HG03442 (cell line): ENCODE measurements at regions not wholly inside any gene's neighbourhood (a gene's known extent, or its start where the extent isn't known, plus 50 kb on each side); places are given as distances from the start of the nearest gene placed in this dataset.
"Not testable (repeated sequence)": the region's sequence is repeated elsewhere in the genome, so short reads cannot be mapped to it uniquely, and the experiment has no call there.

Experiments
- ATAC-seq: cut with Tn5 transposase; IDR thresholded peaks from one replicate; pipeline ENCODE4 v1.9.1; 2021; ENCODE audit warnings: mild to moderate bottlenecking, moderate library complexity; ENCODE audit not compliant: unreplicated experiment

DNA sequence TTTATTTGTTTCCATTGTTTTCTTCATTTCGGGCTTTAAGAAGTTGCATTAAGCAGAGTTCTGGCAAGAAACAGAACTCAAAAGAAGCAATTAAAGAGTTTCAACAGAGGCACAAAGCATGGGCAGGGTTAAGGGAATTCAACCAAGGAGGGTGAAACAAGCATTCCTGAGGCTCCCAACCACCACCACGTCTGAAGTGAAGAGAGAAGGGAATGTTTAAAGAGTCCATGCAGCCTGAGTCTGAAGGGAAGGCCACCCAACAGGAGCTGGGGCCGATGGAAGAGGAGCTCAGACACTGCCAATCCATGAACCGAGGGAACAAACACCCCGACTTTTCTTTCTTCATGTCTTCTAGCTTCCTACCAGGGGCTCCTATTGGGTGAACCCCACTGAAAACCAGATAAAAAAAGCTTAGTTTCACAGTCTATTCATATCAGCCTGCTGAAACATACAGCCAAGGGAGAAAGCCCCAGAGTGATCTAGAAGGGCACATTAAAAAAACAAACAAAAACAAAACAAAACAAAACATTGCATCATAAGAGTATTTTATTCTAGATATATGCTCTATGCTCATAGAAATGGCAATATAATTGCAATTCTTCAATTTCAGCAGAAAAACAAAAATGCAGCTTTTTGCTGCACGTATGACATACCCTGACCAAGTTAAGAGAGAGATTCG lies 592.1 kb downstream of the TTLL7 start:
- not testable (repeated sequence) for ATAC-seq

DNA sequence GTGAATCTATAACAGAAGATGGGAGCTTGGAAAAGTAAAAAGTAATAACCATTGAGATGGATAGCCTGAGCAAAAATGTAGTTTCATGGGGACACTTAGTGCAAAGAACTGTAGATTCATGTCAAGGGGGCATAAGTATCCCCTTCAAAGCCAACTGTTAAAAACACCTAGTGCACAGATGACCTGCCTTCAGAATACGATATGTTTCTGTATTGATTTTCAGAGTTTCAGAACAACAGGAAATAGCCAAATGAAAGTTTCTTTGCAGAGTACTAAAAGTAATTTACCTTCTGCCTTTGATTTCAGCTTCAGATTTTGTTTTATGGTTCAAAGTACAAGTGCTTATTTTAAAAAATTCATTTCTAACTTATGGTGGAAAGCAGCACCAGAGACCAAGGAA lies 593.1 kb downstream of the TTLL7 start:
- not testable (repeated sequence) for ATAC-seq

DNA sequence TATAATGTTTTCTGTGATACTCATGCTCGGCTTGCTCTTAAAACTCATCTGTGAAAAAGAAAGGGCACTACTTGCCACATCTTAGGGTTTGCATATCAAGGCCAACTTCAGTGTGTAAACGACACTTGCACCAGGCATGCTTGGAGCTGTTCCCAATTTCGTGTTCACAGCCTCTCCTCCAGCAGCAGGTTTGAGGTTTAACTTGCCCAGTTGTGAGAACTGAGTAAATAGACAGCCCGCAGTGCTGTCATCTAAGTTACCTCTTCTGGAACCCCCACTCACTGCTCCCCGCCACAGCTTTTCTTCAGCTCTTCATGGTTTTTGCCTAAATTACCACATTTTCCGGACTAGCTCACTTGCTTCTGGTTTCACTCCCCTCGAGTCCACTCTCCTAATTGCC lies 595.4 kb downstream of the TTLL7 start:
- not testable (repeated sequence) for ATAC-seq

DNA sequence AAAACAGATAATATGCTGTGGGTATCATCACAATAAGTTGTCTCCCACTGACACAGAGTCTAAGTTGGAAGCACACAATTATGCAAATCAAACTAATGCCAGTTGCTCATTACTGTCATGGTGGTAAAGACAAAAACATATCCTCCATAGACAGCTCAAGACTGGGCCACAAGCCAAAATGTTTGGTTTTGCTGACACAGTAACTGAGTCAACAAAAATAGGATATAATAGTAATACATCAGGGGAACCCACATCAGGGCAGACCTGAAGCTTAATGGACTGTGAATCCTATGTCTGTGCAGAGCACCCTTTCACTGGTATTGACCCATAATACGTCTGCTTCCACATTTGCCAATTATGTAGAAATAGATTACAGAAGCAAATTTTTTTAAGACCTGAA lies 597.8 kb downstream of the TTLL7 start:
- not testable (repeated sequence) for ATAC-seq

DNA sequence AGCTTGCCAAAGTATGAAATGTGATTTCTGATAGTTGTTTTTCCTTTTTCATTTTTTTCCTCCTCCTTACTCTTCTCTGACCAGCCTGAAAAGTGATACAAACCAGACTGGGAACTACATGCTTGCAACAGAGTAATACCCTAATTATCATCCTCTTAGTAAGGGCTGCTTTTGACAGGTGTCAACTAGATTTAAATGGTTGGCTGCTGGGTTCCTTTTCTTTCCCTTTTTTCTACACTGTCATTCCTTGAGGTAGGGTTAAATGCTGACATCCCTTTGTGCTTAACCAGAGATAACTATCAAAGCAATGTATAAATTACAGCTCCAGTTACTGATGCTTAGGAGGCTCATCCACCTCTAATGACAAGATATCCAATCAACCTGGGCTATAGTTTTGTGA lies 598.8 kb downstream of the TTLL7 start:
- not testable (repeated sequence) for ATAC-seq

DNA sequence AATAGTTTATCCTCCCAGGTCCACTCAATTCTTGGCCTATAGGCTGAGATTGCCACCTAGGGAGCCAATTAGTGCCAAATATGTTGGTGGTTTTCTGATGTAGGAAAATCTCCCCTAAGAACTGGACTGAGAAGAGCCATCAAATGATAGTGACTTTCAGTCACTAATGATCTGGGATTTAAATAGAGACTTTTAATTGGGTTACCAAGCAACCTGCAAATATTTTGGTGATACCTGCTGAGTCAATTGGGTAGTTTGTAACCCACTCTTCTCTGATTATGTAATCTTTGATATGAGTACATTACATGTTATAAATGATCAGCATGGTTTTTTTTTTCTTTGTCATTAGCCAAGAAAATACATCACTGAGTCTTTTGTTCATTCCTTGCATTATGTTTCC lies 600.8 kb downstream of the TTLL7 start:
- not testable (repeated sequence) for ATAC-seq

DNA sequence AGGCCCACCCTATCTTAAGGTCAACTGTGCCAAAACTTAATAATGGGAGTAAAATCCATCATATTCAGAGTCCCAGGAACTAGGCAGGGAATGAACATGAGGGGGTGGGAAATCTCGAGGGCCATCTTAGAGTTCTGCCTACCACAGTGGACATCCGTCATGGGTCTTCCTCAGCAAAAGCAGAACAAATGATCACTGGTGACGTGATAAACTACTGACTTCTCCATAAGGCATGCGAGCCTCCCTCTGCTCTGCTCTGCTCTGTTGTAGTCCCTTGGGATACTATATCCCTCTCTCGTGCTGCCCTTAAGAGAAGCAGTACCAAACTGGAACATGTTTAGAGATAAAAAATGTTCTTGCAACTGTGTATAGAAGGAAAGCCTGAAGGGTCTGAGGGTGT lies 603.8 kb downstream of the TTLL7 start:
- not testable (repeated sequence) for ATAC-seq

DNA sequence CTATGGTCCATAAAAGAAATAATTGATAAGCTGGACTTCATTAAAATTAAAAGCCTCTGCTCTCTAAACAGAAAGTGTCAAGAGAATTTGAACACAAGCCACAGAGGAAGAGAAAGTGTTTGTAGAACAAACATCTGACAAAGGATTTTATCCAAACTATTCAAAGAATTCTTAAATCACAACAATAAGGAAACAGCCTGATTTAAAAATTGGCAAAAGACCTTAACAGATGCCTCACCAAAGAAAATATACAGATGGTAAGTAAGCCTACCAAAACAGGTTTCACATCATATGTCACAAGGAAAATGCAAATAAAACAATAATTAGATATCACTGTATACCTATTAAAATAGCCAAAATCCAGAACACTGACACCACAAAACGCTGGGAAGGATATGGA lies 612.0 kb downstream of the TTLL7 start:
- not testable (repeated sequence) for ATAC-seq

DNA sequence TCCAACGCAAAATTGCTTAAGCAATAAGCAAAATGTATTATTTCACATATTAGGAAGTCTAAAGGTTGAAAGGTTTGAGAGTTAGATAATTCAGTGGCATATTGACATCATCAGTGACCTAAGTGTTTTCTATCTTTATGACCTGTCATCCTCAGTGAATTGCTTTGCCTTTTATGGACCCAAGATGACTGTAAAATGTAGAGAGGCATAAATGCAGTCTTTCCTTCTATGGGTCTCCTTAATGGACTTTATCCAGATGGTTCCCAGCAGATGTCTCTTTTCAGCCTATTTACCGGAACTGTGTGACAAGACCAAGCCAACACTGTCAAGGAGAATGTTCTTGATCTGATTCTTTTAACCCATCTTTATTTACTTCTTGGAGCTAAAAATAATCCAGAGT lies 615.8 kb downstream of the TTLL7 start:
- not testable (repeated sequence) for ATAC-seq

DNA sequence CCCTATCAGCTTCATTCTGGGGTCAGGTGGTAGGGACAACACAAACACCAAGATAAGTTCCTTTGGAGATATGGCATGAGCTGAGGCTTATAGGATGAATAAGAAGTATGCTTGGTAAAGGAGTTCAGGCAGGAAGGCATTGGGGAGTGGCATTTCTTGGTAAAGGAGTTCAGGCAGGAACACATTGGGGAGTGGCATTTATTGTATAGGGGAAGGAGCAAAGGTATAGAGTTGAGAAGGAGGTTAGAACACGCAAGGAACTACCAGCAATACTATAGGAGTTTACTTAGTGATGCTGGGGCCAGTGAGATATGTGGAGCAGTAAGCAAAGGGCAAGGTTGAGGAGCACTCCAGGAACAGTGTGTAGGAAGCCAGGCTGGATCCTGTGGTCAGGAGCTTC lies 625.9 kb downstream of the TTLL7 start:
- ATAC-seq: not testable (repeated sequence)

DNA sequence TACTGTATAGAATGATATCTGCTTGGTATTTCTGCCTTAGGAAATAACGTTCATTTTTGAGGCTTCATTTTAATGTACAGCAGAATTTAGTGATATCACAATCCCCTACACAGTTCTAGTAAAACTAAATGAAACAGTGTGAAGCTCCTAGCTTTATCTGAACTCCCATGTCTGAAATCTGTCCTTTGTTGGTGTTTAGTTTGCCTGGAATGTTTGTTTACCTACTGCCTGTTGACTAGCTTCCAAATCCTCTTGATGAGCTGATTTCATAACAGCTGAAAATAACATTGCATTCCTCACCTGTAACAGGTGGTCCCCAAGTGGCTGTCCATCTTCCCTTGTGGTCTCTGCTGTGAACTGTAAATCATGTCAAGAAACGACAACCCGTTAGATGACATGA lies 629.1 kb downstream of the TTLL7 start:
- ATAC-seq: not testable (repeated sequence)

DNA sequence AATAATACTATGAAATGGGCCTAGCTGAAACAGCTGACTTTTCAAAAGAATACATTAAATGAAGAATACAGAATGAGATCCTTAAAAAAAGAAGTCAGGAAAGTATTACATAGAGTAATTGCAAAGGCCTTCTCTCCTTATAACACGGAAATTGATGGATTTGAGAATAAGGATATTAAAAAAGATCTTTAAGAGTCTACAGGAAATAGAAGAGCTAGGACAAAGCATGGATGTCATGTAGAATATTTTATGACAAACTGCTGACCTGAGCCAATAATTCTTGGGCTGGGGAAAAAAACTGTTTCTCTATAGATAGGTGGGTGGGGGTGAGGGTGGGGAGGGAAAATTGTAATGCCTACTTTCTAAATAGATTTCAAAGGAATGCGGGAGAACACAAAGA lies 633.6 kb downstream of the TTLL7 start:
- not testable (repeated sequence) for ATAC-seq

DNA sequence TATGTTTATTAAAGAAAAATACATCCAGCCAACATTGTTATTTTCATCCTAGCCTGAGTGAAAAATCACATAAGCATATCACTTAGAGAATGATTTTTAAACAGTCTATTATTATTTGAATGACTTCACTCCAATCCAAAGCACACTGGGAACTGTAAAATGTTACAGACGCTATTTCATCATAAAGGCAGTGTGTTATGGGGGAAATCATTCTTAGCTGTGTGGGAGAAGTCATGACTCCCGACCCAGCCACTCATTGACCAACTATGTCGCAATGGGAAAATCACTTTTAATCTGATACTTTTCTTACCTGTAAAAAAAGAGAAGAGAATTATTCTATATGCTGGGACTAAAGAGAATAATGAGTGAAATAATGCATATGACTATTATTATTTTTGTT lies 653.6 kb downstream of the TTLL7 start:
- not testable (repeated sequence) for ATAC-seq

DNA sequence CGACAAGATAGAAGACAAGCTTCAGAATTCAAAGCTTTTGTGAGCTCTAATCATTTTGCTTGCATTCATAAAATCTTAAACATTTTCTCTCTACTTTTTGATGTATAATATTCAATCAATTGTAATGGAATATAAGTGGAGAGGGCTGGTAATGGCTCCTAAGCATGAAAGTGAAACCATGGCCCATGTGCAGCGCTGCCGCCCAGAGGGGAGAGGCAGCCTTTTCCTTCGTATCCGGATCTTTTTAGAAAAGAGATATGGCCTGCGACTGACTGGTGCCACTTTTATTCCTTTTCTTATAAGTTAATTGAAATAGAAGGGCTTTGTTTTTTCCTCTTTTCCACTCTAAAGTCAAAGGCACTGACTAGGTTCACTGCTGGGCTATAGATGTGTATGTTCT lies 655.2 kb downstream of the TTLL7 start:
- not testable (repeated sequence) for ATAC-seq

DNA sequence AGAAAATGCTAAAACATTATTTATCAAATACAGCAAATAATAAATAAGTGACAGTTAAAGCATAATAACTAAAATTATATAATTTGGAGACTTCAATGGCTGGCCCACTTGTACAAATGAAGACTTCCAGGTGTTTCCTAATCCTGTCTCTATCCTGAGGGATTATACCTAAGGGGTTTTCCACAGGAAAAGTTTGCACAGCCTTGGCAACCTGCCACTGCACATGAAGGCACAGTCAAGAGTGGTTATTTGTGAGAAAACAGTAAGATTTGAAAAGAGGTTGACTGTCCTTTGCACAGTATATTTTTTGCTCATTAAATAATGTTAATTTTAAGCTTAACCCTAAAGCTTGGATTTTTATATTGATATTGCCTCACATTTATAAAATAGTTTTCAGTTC lies 655.9 kb downstream of the TTLL7 start:
- not testable (repeated sequence) for ATAC-seq

DNA sequence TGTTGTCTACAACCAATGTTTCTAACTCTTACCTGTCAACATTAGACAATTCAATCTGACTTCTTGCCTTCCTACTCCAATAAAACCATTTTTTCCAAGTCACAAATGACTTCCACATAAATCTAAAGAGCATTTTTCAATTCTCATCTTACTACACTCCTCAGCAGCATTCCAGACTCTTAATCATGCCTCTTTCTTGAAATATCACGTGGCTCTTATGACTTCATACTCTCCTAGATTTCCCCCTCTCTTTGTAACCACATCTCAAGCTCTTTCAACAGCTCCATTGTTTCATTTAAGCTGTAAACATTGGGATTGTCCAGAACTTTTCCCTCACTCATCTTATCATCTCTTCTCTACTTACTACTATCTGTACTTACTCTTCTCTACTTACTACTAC lies 666.6 kb downstream of the TTLL7 start:
- ATAC-seq: not testable (repeated sequence)

DNA sequence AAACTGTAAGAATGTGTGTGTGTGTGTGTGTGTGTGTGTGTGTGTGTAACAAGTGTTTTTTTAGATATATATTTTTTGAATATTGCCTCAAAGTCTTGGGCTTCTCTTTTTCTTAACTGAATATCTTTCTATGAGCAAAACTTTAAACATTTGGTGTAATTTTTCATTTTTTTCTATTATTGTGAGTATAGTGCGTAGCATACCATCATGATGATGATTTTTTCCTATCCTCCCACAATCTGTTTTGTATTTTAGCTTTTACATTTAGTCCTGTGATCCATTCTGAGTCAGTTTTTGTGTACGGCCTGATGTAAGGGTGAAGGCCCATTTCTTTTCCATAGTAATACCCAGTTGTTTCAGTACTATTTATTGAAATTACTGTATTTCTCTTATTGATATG lies 680.6 kb downstream of the TTLL7 start:
- no peak for ATAC-seq

DNA sequence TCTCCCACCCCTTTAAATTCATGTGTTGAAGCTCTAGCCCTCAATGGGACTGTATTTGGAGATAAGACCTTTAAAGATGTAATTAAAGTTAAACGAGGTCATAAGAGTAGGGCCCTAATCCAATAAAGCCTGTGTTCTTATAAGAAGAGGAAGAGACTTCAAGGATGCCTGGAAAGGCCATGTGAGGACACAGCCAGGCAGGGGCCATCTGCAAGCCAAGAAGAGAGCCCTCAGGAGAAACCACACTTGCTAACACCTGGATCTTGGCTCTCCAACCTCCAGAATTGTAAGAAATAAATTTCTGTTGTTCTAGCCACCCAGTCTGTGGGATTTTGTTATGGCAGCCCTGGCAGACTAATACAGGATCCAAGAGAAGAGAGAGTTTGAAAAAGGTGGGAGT lies 683.5 kb downstream of the TTLL7 start:
- ATAC-seq: not testable (repeated sequence)

DNA sequence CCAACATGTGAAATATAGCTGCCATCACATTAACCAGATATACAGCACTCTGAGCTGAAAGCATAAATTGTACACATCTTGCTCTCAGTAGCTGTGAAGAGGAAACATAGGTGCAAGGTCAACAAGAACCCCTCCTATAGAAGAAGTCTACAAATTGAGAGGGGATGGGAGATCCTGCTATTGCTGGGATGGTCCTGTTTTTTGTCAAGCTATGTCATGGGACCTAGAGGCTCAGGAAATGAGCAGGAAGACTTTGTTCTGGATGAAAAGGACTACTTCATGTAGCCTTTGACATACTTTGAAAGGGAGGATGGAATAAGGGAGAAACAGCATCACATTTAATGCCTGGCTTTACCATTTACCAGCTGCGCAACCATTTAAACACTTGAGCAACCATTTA lies 688.8 kb downstream of the TTLL7 start:
- ATAC-seq: not testable (repeated sequence)

DNA sequence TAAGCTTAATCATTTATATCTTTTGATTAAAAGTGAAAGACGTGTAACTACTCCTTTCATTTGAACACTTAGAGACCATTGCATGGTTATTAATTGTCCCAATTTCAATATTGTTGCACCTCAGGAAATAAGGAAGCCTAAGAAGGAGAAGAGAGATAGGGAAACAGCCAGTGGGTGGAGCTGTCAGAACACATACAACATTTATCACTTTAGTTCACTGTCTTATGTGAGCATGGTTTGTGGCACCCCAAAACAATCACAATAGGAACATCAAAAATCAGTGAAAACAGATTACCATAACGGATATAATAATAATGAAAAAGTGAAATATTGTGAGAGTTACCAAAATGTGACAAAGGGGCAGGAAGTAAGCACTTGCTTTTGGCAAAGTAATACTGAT lies 689.9 kb downstream of the TTLL7 start:
- not testable (repeated sequence) for ATAC-seq

DNA sequence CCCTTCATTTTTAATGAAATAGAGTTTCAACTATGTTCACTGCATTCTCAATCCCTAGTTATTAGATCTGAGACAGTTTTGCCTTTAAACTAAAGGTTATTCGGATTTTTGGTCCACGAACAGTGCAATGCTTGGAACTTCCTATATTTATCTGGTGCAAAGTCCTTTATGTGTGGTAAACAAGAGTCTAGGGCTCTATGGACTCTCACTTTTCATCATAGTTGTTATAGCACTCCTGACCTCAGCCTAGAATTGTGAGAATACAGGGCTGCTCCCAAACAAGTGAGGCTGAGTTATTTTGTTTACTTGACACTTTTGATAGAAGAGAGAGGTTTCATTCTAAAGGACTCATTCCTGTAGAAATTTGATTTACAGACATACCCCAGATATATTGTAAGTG lies 692.1 kb downstream of the TTLL7 start:
- not testable (repeated sequence) for ATAC-seq

DNA sequence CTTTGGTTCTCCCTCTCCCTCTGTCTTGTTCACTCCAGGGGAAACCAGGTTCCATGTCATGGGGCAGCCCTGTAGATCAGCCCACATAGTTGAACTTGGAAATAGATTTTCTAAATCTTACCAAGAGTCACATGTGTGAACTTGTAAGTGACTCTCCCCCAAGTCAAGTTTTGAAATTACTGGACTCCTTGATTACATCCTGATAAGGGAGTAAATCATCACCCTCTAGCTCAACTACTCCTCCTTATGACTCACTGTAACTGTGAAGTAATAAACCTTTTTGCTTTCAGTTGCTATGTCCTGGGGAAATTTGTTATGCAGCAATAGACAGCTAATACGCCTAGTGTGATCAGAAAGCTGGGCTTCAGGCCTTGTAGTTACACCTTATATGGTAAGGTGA lies 703.3 kb downstream of the TTLL7 start:
- not testable (repeated sequence) for ATAC-seq

DNA sequence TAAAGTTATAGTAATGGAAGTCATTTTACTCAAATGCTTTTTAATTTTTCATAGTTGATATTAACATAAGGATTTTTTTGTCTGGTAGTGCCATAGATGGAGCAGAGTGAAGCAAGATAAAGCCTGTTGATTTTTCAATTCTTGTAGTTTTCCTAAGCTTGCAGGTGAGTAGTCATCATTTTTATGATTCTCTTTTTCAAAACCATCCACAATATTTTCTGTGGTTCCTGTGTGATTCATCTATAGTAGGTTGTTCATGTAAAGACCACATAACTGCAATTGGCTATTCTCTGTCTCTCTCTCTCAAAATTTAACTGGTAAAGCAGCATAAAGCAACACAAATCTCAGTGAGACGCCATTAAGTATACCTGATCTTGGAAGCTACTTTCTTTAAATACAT lies 711.5 kb downstream of the TTLL7 start:
- not testable (repeated sequence) for ATAC-seq
